Activated T-cell treated with anti-CD3 and anti-CD28 coated beads for 24 hours (primary cell): ENCODE measurements at regions not wholly inside any gene's neighbourhood (a gene's known extent, or its start where the extent isn't known, plus 50 kb on each side); places are given as distances from the start of the nearest gene placed in this dataset.

Experiments
- DNase-seq: peaks from one replicate; pipeline ENCODE4 v3.0.0-alpha.2; 2020; ENCODE audit warnings: low read depth

DNA sequence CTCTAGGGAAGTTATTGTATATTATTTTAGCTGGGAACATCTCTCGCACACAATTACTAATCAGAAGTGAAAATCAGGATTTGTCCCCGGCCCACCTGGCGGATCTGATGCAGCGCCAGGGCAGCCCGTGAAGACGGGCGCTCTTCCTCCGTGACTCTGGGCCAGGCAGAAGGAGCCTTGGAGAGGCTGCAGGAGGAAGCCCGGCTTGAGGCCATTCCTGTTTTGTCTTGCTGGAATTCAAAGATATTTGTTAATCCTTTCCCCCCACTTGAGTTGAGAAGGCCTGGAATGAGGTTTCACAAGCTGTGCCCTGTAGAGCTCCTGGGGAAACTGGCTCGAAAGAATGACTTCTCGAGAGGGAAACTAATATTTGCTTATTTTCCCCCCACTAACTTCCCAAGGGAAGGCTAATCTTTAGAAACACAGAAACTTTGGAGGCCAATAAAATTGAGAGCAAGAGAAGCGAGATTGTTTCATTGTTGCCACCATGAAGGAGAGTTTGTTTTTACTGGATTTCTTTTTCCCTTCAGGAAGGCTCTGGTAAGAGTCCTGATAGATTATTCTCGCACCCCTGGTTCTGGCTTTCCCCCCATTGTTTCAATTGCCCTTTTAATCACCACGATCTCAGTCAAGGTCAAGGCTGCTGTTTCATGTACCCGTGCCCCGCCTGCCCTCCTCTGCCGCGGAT lies 92.8 kb upstream of the SEPTIN5 start:
- DNase-seq: no peak

DNA sequence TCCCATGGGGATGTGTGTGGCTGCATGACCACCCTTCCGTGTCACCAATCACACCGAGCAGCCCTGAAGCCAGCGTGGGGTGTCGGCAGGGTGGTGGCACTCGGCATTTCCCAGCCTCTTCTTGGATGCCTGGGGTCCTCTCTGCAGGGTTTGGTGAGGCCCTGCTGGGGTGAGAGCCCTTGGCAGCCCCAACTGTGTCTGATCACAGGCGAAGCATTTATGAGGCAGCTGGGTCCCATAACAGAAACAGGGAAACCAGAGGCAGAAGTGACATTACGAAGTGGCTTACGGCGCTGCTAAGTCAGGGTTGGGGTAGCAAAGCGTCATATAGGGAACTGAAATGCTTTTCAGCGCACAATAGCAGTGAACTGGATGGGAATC lies 92.3 kb upstream of the SEPTIN5 start:
- DNase-seq: no peak

DNA sequence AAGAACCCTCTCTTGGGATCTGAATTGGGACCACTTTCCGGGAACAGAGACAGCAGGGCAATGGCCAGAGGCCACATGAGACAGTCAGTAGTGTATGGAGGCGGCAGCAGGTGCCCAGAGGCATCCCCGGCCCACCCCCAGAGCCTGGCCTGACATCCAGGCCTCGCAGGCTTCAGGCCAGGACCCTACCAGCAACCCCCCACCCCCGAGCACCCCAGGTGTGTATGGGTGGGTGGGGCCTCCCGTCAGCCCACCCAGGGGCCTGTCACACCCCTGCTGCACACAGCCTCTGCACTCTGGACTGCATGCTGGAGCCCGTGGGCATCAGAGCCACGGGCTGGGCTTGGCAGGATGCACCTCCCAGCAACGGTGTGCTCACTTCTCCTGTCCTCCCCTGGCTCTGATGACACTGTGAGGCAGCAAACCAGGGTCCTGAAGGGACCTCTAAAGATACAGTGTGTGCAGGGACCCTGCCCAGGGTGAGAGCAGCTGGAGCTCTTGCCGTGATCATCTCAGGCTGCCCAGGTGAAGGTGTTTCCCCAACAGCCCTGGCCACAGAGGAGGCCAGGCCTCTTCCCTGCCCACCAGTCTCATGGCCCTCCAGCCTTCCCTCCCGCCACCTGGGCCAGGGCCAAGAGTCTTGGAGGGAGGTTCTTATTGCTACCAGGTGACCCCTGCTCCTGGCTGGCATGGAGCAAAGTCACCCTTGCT lies 88.8 kb upstream of the SEPTIN5 start:
- no peak for DNase-seq

DNA sequence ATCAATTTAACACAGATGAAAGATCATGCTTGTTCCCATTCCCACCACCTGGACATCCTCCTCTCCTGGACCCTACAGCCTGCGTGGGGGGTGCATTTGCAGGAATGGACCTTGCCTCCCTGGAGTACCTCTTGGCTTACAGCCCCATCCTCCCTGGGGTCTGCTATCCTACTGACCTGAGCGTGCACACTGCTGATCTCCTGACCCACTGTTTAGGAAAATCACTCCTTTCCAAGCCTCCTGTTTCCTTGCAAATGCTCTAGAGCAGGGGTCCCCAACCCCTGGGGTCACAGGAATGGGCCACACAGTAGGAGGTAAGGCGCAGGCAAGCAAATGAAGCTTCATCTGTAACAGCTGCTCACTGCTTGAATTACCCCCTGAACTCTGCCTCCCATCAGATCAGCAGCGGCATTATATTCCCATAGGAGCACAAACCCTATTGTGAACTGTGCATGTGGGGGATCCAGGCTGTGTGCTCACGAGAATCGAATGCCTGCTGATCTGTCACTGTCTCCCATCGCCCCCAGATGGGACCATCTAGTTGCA lies 88.2 kb upstream of the SEPTIN5 start:
- no peak for DNase-seq

DNA sequence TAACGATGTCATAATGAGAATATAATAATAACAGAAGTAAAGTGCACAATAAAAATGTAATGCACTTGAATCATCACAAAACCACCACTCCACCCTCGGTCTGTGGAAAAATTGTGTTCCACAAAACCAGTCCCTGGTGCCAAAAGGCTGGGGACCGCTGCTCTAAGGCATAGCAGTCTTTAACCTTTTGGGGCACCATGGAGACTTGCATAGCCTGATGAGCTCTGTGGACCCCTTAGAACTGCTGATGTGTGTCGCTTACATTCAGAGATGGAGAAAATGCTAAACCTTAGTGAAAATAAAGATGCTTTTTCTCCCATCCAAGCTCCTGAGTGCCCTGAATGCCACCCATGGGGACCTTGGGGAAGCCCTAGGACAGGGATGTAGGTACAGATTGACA lies 87.6 kb upstream of the SEPTIN5 start:
- no peak for DNase-seq

DNA sequence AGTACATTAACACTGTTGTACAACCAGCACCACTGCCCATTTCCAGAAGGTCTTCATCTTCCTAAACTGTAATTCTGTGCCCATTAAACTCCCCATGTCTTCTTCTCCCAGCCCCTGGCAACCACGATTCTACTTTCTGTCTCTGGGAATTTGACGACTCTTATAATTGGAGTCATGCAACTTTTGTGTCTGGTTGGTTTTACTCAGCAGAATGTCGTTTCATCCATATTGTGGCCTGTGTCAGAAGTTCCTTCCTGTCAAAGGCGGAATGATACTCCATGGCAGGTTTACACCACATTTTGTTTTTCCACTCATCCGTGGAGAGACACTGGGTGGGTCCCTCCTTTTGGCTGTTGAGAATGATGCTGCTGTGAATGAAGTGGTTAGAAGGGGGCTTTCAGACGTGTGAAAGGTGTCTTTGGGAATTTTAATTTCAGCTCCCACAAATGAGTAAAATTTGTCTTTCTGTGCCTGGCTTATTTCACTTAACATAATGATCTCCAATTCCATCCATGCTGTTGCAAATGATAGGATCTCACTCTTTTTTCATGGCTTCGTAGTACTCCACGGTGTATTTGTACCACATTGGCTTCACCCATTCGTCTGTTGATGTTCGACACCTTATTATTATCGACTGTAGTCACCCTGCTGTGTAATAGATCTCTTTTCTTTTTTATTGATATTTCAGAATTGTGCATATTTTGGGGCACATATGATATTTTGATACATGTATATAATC lies 86.1 kb upstream of the SEPTIN5 start:
- DNase-seq: no peak

DNA sequence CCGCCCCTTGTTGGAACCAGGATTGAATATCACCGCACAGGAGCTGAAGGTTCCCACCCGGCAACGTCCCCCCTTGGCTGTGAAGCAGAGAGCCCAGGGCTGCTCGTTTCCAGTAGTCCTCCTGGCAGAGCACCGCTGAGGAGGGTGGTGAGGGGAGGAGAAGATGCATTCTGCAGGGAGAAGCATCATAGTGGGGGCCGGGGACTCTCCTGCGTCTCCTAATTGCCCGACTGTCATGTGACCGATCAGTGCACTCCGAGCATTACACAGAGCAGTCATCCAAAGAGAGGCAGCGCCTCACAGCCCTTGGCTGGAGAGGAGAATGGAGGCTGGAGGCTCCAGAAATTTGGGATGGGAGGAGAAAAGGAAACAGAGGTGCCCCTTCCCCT lies 85.0 kb upstream of the SEPTIN5 start:
- DNase-seq: no peak

DNA sequence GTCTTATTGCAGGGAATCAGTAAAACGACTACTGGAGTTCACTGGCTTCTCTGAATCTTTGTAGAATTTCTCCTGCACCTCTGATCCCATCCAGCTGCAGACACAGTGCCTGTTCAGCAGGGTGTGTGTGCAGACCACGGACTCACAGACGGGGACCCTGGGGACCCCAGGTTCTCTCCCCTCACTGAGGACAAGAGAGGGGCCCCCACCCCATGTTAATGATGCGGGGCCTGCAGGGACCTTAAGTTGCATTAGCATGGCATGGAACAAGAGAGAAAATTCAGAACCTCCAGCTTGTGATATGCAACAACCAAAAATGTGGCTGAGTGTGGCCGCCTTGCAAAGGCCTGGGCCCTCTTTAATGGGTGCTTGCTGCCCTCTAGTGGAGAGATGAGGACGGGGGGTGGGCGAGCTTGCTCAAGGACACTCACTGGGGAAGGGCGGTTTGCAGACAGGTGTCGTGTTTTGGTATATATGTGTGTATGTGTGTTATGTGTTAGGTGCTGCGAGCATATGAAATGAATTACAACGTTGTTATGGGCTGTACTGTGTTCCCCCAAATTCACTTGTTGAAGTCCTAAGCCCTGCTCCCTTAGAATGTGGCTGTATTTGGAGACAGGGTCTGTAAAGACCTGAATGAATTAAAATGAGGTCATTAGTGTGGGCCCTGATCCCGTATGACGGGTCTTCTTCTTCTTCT lies 84.4 kb upstream of the SEPTIN5 start:
- peak; percentile 82 for DNase-seq

DNA sequence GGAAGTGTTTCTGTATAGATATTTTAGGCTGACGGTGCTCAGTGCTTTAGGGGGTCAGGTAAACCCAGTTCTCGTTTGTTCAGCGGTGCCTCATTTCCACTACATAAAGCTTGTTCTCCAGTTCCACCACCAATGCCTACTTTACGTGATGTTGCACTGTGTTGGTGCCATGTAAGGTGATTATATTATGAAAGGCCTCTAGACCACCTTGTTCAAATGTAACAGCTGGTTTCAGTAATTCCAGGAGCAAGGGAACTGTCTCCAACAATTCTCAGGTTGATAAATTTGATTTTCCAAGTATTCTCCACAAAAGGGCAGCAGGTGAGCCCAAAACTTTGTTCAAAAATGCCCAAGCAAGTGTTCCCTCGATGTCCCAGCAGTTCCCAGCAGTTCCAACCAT lies 83.7 kb upstream of the SEPTIN5 start:
- DNase-seq: no peak

DNA sequence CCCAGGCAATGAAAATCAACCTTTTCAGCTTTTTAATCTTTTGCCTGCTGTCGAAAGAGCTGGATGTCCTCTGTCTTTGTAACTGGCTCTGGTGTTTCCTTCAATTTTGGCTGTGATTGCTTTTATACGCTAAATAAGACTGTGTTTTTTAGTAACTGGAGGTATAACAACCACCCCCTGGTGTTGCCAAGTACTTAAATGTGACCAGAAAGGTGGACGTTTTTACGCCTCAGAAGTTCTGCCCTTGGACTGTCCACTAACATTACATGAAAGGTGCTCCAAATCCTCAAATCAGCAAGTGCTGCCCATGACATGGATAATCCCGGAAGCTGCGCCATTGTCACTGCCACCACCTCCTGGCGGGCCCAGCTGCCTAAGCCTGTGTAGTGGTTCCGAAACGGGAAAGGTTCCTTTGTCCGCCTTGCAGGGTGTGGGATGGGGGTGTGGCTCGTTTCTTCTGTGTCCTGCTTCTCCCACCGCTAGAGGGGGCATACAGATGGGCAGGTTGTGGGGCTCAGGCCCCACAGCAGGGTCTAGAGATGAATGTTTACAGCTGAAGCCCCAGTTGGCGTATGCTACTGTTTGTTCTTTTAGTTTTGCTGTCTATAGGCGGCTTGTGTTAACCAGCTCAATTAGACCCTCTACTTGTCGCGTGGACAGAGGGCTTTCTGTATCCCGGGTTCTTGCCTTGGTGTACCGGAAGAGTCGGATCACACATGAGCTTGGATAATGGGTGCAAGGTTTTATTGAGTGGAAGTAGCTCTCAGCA lies 82.2 kb upstream of the SEPTIN5 start:
- DNase-seq: no peak

DNA sequence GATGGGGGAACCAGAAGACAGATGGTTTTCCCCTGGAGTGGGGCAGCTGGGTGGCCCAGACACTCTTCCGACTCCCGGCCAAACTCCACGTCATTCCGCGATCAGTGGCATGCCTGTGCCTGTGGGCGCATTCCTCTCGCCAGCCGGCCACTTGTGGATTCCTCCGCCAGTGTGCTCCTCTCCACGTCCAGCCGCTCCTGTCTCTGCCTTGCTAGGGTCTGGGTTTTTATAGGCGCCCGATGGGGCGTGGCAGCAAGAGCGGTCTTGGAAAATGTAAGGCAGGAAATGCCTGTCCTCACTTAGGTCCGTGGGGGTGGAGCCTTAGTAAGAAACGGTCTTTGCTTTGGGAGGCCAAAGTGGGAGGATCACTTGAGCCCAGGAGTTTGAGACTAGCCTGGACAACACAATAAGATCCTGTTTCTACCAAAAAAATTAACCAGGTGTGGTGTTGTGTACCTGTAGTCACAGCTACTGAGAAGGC lies 81.6 kb upstream of the SEPTIN5 start:
- no peak for DNase-seq

DNA sequence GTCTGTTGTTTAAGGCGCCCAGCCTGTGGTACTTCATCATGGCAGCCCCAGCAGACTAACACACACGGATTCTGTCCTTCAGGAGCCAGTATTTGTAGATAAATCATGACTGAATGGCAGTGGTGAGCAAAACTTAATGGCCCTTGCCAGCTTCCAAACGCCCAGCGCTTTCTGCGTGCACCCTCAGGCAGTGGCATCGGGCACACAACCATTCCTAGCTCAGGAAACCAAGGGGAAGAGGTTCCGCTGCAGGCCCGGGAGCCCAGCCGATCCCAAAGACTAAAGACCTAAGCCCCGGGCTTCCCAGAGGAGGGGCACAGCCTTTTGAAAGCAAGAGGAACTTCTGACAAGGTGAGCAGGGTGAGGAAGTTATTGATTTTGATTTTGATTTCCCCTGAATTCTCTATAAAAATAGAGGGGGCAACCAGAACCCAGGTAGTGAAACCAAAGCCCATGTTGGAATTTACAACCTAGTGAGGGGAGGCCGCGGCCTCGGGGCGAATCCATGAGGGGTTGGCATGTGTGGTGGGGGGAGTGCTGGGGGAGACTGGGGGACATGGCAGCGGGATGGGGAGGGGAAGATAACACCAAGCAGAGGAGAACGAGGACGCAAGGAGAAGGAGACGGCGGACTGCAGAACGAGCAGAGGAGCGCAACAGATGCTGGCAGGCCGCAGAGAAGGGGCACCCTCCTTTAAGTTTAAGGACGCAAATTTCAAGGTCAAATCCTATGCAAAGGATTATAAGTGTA lies 79.9 kb upstream of the SEPTIN5 start:
- no peak for DNase-seq

DNA sequence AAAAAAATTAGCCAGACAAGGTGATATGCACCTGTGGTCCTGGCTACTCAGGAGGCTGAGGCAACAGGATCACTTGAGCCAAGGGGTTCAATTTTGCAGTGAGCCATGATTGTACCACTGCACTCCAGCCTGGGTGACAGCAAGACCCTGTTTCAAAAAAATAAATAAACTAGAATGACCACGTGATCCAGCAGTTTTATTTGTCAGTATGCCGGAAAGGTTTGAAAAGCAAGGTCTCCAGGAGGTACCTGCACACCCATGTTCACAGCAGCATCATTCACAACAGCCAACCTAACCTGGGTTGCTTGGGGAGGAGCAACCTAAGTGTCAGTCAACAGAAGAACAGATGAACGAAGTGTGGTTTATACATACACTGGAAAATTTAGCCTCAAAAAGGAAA lies 78.7 kb upstream of the SEPTIN5 start:
- no peak for DNase-seq

DNA sequence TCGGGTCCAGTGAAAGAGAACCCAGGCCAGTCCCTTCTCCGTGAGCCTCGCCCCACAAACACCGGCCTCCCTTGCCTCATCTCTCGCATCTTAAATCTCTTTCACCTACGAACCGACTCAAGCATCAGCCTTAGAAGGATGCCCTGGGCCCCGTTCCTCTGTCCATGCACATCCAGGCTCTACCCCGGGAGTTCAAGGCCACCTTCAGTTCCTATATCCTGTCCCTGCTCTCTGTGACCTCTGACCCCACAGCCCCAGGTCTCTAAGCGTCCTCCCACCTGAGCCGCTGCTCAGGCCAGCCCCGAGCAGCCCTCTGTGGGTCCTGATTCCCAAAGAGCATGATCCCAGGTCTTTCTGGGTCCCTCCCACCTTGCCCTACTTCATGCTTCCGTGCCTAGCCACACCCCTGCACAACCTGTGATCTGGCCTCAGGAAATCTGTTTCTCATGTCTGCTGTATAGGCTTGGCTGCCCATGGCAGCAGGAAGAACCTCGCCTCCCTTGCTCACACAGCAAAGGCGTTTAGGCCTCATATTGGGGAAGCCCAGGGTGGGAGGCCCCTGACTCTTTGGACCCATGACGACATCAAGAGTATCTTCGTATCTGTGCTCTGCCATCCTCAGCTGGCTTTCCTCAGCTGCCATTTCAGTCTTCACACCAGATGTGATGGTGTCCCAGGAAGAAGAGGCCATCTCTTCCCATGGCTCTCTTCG lies 77.5 kb upstream of the SEPTIN5 start:
- DNase-seq: no peak

DNA sequence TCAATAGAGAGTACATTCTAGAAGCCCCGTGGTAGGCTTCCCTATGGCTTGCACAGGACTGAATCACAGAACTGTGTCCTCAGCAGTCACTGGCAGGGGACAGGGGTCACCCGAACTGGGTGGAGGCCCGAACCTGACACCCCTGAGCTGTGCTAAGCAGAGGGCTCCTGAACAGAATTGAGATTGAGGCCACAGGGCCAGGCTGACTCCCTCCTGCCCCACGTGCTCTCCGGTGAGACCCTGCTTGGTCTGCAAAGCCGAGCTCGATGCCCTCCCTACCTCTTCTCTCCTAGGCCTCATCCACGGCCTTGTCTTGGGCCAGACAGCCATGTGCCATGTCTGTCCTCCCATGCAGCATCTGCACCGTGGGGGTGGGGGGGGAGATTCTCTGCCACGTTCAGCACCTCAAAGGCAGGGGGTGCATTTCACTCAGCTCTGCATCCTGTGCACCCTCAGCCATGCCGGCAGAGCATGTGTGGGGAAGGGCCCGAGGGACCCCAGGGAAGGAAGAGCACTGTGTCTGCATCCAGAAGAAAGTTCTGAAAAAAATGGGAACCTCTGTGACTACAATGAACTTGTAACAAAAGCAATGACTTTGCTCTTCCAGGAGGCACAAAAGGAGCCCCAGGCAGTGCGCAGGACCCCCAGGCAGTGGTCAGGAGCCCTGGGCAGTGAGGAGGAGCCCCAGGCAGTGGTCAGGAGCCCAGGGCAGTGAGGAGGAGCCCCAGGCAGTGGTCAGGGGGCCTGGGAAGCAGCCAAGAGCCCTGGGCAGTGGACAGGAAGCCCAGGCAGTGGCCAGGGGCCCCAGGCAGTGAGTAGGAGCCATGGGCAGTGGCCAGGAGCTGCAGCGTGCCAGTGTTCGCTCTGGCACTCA lies 76.7 kb upstream of the SEPTIN5 start:
- no peak for DNase-seq

DNA sequence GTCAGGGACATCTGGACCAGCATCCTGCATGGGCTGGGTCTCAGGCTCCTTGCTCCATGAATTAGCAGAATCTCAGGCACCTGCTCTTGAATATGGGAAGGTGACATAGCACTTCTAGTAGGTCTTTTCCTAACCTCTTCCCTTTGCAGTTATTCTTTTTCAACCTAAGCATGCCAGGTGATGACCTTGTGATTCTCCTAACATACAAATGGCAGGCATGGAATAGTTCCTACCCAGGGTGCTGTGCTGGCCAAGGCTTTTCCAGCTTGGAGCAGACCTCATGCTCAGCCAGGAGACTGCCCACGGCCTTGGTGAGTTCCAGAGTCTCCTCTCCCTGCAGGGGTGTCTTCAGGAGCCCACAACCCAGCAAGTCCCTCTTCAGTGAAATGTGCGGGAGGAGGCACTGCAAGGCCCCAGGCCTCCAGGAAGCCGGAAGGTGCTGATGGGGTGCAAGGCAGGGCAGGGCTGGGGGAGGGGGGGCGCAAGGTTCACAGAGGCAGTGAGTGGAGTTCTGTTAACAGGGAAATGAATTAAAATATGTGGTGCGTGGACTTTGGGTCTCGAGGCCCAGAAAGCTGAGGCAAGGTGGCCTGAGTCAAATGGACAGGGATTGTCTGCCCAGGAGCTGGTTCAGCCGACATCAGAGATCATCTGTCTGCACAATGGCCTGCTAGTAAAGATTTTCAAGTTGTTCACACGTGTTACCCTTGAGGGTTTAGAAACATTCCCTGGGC lies 75.9 kb upstream of the SEPTIN5 start:
- no peak for DNase-seq

DNA sequence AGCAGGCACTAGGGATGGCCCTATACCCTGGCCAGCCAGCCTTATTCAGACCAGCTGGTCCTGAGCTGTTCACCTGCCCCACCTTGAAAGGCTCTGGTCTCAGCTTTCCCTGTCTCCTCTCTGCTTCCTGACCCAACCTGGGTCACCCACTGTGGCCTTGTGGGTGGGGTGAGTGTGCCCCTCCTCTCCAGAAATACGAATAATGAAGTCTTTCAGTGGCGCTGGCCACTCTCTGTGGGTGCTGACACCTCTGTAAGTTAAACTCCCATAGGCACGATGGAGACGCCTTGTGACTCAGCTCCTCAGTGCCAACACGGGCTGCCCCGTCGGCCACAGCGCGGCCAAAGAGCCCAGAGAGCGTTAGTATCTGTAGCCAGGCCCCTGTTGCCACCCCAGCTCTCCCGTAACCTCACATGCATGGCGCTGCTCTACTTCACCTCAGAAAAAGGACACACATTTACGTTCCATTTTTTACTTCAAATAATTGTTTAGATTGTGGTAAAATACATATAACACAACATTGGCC lies 74.6 kb upstream of the SEPTIN5 start:
- no peak for DNase-seq

DNA sequence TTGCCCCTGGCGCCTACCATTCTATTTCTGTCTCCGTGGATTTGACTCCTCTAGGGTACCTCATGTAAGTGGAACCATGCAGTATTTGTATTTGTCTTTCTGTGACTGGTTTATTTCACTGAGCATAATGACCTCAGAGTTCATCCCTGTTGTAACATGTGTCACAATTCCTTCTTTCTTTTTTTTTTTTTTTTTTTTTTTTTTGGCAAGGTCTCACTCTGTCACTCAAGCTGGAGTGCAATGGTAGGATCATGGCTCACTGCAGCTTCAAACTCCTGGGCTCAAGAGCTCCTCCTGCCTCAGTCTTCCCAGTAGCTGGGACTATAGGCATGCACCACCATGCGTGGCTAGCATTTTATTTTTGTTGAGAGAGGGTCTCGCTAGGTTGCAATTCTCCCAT lies 74.0 kb upstream of the SEPTIN5 start:
- no peak for DNase-seq
